Fibroblast of peridontal ligament (primary cell): ENCODE measurements at regions not wholly inside any gene's neighbourhood (a gene's known extent, or its start where the extent isn't known, plus 50 kb on each side); places are given as distances from the start of the nearest gene placed in this dataset.

Source experiments
- DNase-seq: peaks from one replicate; pipeline ENCODE4 v3.0.0-alpha.2; 2010; ENCODE audit errors: extremely low read depth

DNA sequence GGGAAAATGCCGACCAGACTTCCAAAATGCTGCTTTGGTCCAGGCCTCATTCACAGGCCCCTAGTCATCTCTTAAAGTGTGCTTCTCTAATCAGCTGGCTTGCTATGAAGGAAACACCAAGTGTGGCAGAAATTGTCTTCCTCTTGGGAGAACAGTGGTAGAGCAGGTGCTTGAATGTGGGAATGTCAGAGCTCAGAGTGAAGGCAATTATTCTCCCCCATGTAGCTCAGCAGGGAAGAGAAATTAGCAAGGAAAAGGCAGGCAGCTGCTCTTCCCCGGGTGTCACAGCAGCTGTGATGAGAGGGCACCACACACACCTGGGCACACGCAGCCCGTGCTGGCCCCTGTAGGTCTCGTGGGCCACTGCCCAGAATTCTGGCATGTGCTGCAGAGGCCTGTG, 358.5 kb downstream of the WDR72 start:
- no peak for DNase-seq

- no peak for DNase-seq
These were observed 362.3 kb downstream of the WDR72 start for GRCh38 chr15:53397041-53397616.

DNA sequence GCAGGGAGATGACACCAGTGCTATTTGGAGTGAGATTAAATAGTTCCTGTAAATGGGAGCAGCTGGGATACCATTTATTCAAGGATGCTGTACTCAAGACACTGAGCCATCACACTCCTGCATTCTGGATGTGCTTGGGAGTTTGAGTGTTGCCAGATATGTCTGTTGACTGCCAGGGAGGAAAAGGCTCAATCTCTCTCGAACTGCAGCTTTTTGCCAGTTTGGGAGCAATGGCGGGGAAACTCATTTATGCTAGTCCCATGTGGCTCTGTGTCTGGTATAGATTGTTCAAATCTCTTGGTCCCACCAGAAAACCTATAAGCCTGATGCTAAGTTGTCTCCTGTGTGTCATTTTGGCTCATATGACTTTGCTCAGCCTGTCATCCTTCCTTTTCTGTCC, 363.6 kb downstream of the WDR72 start:
- DNase-seq = no peak

DNA sequence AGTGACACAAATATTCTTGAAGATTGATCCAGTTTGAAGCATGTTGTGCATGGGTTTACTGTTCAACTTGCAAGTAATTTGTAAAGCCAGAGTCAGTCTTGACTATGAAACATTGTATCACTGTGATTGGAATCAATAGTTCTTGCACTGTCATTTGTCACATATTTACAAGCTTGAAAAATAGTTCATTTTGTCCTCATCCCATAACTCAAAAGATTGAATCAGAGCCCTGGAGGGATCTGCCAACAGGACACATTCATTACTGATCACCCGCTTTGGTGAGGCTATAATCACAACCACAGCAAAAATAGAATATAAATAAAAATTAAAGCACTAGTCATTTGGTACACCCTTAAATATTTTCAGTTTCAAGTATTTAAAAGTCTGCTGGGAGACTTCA, 368.9 kb downstream of the WDR72 start:
- DNase-seq = no peak

- no peak for DNase-seq
These were observed 370.0 kb downstream of the WDR72 start for GRCh38 chr15:53389271-53390037.

DNA sequence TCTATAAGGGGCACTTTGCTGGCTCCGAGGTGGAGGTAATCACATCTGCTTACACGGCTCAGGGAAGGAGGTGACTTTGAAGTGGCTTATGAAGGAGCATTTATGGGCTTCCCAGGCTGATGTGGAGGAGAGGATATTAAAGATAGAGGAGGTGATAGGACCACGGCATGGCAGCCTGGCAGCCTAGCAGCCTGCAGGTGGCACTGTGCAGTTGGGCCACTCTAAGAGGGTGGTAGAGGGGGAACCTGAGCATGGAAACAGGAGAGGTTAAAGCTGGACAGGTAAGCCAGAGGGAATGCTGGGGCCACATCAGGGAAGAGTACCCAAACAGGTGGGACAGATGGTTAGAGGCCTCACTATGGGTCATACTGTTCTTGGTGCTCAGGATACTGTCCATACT, 375.0 kb downstream of the WDR72 start:
- no peak for DNase-seq

GRCh38 chr15:53378096-53378800, 381.2 kb downstream of the WDR72 start:
- no peak for DNase-seq

DNA sequence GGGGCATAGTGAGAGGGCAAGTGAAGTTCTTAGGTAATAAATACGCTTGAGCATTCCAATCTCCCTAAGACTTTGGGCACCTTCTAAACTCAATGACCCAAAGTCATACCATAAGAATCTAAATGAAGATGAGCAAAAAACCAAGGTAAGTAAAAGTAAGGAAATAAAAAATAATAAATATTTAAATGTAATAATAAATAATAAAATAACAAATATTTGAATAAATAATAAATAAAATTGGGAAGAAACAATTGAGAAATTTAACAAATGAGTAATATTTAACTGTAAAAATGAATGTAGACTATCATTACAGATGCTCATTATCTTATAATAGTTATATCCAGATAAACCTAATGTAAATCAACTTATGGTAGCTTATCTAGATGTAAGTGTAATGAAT, 391.7 kb downstream of the WDR72 start:
- DNase-seq = no peak

- DNase-seq = no peak
These were observed 398.6 kb downstream of the WDR72 start for GRCh38 chr15:53360881-53361280.

DNA sequence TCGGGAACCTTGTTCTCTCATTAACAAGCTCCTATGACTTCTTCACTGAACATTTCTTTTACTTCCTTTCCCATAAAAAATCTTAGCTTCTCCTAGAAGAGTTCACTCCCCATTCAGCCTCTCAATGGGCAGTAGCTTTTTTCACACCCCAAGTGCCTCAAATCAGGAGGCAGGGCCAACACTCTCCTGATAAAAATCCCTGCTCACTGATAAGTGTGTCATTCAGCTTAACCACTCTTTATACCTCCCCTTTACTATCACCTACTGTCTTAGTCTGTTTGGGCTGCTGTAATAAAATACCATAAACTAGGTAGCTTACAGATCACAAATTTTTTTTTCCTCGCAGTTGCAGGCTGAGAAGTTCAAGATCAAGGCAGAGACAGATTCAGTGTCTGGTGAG, 400.4 kb downstream of the WDR72 start:
- DNase-seq = no peak

GRCh38 chr15:53354874-53355273, 404.6 kb downstream of the WDR72 start:
- no peak for DNase-seq

GRCh38 chr15:53351373-53351772, 408.1 kb downstream of the WDR72 start:
- no peak for DNase-seq

DNA sequence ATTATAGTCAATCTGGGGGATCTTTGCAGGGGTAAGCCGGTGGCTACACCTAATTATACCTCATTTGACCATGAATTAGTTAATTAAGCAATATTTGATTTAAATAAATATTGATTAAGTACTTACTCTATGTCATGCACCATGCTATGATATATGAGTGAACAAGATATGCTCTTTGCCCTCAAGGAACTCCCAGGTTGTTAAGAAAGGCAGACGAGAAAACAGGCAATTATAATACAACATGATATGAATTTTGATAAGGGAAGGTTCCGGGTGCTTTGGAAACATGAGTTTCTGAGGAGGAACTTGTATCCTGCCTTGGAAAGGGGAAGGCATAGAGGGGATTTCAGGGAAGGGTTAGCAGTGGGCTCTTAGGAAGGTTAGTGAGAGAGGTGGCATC, 412.9 kb downstream of the WDR72 start:
- no peak for DNase-seq

DNA sequence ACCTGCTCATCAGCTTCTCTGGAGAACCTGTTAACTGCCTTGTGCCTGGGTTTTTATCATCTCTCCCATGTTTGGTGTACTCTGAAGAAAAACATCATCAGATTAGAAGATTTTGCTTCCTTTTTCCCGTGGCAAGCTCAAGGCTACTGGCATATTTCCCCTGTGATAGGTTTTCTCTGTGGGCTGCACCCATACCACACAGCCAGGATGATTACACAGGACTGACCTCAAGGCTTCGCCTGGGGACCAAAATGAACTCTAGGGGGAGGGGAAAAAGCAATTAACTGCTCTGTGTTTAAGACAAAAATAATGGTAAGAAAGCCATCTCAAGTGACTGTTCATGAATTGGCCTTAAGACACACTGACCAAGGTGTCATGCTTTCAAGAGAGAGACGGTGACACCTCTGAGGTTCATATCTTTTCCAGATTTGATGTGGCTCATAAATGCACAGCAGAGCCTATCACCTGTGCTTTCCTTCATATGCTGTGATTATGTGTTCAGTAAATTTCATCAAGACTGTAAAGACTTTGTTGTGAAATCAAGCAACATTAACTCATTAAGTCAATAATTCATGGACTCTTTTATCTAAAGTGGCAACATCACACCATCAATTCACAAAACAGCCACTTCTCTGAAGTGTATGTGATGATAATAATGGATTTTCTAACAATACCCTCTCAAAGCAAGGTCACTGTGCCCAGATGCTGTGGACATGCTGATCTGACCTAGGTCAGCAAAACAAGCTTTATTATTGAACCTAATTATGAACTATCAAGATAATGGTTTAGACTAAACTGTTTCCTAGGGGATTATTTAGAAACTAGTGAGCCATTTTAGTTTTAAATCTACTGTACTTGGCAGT, 427.9 kb downstream of the WDR72 start:
- DNase-seq = no peak

GRCh38 chr15:53328341-53328740, 431.1 kb downstream of the WDR72 start:
- DNase-seq = no peak

- DNase-seq = no peak
These were observed 435.4 kb downstream of the WDR72 start for GRCh38 chr15:53324061-53324460.

GRCh38 chr15:53323191-53323590, 436.3 kb downstream of the WDR72 start:
- no peak for DNase-seq

DNA sequence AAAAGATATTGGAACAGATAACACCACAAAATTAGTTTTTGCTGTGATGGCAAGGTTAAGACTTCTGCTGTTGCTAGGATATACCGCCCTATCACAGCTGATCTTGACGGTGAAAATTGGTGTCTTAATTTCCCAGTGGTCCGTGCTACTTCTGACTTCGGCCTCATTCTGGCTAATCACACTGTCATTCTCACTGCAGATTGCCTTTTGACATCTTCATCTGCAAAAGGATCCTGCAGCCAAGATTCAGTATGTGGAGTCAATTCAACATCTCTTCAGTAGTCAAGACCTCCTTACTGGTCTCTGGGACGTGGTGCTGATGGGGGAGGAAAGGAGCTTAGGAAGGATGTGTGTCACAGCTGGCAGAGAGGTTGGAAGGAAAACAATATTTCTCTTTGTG, 438.6 kb downstream of the WDR72 start:
- no peak for DNase-seq

GRCh38 chr15:53312707-53313106, 446.8 kb downstream of the WDR72 start:
- no peak for DNase-seq

DNA sequence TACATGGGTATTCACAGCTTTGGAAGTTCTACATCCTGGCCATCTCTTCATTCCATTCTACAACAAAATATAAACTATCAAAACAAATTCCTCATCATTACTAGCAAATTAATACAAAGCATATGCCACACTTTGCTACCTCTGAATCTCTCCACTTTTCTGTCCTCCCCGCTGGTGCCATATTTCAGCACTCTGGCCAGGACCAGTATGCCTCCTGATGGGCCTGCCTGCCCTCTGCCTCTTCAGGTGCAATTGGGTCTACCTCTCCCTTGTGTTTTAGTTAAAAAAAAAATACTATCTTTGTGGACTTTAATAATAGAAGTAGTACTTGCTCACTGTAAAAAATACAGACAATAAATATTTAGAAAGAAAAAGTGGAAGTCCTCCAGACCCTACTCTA, 448.8 kb downstream of the WDR72 start:
- no peak for DNase-seq

- no peak for DNase-seq
These were observed 451.4 kb downstream of the WDR72 start for GRCh38 chr15:53307952-53308624.

GRCh38 chr15:53305554-53305953, 453.9 kb downstream of the WDR72 start:
- no peak for DNase-seq
